NCI-H460 (cell line): ENCODE measurements at regions not wholly inside any gene's neighbourhood (a gene's known extent, or its start where the extent isn't known, plus 50 kb on each side); places are given as distances from the start of the nearest gene placed in this dataset.

ENCODE experiments used
- DNase-seq: peaks from one replicate; pipeline ENCODE4 v3.0.0-alpha.2; 2016; ENCODE audit warnings: low read depth; ENCODE audit errors: extremely low read depth

DNA sequence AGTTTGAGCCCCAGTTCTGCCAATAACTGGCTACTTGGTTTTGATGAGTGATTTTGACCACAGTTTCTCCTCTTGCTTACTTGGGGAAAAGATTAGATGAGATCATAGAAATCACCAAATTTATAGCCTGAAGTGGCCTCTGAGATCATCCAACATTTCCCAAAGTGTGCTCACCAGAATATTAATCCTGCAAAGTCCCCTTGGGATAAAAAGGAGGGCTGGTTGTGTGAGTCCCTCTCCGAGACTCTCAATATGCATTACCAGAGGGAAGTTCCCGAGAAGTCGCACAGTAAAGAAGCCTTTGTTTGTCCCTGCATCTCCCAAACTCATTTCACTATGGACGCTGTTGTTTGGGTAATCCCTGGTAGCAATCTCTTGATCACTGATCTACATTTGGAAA, 88.4 kb upstream of the ADRA1B start:
- DNase-seq: no peak

- DNase-seq: no peak
Measured at GRCh38 chr5:159832073-159832472, 84.2 kb upstream of the ADRA1B start.

DNA sequence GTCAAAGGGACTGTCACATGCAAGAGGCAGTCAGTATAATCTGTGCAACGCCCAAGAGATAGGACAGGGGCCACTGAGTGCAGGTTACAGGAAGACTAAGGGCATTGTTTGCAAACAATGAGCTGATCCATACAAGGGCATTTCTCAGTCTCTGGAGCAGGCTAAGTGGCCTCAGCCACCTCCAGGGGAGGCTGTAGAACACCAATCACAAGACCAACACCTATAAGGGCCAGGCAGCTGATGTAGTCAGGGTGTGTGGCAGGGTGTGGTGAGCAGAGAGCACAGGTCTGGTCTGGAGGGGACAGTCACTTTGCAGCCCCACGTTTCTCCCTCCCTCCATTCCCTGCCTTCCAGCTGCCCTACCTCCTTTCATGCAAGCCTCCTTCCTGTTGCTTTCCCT, 83.2 kb upstream of the ADRA1B start:
- no peak for DNase-seq

- DNase-seq: no peak
Measured at GRCh38 chr5:159833846-159834245, 82.4 kb upstream of the ADRA1B start.

- DNase-seq: no peak
Measured at GRCh38 chr5:159835548-159835947, 80.7 kb upstream of the ADRA1B start.

DNA sequence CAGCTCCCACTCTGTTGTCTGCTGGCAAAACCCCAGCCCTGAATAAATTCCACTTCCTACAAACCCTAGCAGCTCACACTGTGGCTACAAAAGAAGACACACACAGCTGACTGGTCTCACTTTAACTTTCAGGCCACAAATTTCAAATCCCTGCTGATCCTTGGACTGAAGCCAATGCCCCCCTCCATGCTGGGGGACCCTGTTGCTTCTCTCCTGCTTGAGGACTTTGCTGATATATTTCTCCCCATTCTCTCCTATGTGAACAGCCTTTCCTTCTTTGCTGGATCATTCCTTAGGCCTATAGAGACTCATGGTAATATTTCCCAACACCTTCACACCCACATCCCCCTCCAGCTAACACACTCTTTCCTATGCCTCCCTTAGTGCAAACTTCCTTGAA, 79.6 kb upstream of the ADRA1B start:
- no peak for DNase-seq

DNA sequence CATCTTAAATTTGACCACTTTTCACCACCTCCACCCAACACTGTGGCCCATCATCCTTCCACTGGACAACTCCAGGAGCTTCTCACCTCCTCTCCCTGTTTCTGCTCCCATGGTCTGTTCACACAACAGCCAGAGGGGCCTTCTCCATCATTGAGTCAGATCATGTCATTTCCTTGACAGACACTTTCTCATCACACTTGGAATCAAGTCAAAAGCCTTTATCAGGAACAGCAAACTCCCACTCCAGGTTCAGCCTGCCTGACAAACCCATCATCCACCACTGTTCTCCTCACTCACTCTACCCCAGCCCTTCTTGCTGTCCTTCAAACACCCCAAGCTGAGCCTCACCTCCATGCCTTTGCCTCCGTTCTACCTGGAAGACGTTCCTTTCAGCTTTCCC, 78.4 kb upstream of the ADRA1B start:
- DNase-seq: no peak

- no peak for DNase-seq
Measured at GRCh38 chr5:159838551-159839222, 77.6 kb upstream of the ADRA1B start.

- DNase-seq: no peak
Measured at GRCh38 chr5:159844267-159845121, 71.8 kb upstream of the ADRA1B start.

DNA sequence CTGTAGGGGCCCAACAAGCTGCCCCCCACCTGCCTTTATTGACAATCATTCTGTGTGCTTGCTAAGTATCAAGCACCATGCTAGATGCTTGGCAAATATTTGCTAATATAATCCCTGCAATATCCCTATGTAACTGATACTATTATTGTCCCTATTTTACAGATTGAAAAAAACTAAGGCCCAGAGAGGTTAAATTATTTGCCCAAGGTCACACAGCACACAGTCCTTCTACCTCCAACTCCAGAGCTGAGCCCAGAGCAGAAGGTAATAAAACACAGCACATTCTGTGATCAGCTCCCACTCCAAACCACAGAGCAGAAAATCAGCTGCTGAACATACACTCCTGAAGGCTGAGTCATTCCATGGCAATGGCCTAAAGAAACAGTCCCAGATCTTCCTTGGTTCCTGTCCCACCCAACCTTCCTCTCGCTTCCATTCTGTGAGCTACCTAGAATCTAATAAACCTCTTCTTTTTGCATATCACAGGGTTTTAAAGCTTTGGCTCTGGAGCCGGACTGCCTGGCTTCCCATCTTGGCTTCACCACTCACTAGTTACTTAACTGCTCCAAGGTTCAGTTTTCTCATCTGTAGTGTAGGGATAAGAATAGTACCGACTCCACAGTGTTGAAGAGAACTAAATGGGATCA, 66.7 kb upstream of the ADRA1B start:
- no peak for DNase-seq

GRCh38 chr5:159850160-159850559, 66.1 kb upstream of the ADRA1B start:
- DNase-seq: no peak

GRCh38 chr5:159851053-159851452, 65.2 kb upstream of the ADRA1B start:
- no peak for DNase-seq

- DNase-seq: no peak
Measured at GRCh38 chr5:159854916-159855315, 61.4 kb upstream of the ADRA1B start.

GRCh38 chr5:159855476-159856191, 60.6 kb upstream of the ADRA1B start:
- DNase-seq: no peak

GRCh38 chr5:159858871-159859270, 57.4 kb upstream of the ADRA1B start:
- DNase-seq: no peak

DNA sequence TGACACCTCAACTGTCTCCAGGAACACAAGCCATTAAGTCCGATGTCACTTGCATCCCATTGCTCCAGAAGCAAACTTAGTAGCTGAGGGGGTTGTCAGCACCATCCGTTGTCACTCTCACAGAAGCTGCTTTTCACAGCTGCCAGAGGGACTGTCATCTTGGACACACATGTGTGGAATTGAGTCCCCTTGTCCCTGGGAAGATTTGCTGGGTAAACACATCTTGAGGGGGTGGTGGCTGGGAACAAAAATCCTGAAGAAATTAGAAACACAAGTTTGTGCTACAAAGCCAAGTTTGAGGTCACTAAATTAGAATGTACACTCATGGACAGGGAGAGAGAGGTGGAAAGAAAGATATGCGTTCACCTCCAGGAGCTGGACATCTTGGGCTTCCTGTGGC, 55.2 kb upstream of the ADRA1B start:
- no peak for DNase-seq

DNA sequence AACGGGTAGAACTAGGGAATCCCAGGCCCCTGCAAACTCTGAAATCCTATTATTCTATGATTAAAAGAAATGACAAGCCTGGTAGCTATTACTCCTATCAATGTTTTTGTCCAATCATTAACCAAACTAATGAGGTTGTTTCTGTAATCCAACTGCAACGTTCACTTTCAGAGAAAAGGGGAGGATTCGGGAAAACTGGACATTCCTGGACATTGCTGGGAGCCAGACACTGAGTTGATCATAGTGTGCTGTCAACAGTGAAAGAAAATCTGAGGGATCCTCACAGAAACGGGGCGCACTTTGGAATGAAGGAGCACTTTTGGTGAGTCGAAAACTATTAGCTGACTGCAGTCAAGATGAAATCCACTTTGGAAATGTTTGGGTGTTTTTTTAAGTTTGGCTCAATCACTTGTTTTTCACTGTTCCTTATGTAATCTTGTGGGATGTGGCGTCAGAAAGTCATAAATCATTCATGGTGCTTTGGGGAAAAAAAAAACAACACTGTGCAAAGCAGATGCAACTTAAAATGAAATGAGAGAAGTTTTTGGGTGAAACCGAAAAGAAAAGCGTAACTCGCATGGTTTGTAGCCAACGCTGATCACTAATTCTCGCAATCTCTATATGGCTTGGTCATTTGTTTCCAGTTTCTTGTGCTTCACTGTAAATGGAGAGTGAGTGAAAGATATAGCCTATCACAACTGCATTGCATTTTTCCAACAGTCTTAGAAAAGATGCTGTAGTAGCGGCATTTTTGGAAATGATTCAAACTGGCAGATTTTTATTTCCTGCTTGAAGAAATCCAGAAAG, 51.2 kb upstream of the ADRA1B start:
- no peak for DNase-seq

- DNase-seq: no peak
Measured at GRCh38 chr5:159866093-159866492, 50.2 kb upstream of the ADRA1B start.
